H9 (cell line): ENCODE measurements at regions not wholly inside any gene's neighbourhood (a gene's known extent, or its start where the extent isn't known, plus 50 kb on each side); places are given as distances from the start of the nearest gene placed in this dataset.

Experiments used
- DNase-seq: peaks from one replicate; pipeline ENCODE4 v3.0.0-alpha.2; 2017
- H2AFZ ChIP-seq: one replicate; pipeline ENCODE4 v1.6.1; 2013; ENCODE audit warnings: mild to moderate bottlenecking, low read length, control low read depth, moderate library complexity
- H2AK5ac ChIP-seq: 2 replicates; pipeline ENCODE4 v1.6.1; 2013; ENCODE audit warnings: low read length, control low read depth, mixed read lengths; ENCODE audit not compliant: insufficient read length
- H2BK120ac ChIP-seq: one replicate; pipeline ENCODE4 v1.6.1; 2013; ENCODE audit warnings: low read depth, mild to moderate bottlenecking, low read length, control low read depth, inconsistent platforms; ENCODE audit not compliant: poor library complexity, severe bottlenecking
- H2BK12ac ChIP-seq: 2 replicates; pipeline ENCODE4 v1.6.1; 2013; ENCODE audit warnings: low read length, control low read depth, mixed read lengths, low read depth; ENCODE audit not compliant: insufficient read length
- H2BK15ac ChIP-seq: 2 replicates; pipeline ENCODE4 v1.6.1; 2013; ENCODE audit warnings: low read depth, low read length, control low read depth
- H2BK20ac ChIP-seq: one replicate; pipeline ENCODE4 v1.6.1; 2013; ENCODE audit warnings: low read depth, mild to moderate bottlenecking, low read length, control low read depth, inconsistent platforms; ENCODE audit not compliant: poor library complexity, severe bottlenecking
- H2BK5ac ChIP-seq: 2 replicates; pipeline ENCODE4 v1.6.1; 2013; ENCODE audit warnings: low read length, control low read depth, mixed read lengths; ENCODE audit not compliant: insufficient read length
- H3K14ac ChIP-seq: 2 replicates; pipeline ENCODE4 v1.6.1; 2013; ENCODE audit warnings: low read length, control low read depth; ENCODE audit not compliant: insufficient read depth
- H3K18ac ChIP-seq: 2 replicates; pipeline ENCODE4 v1.6.1; 2013; ENCODE audit warnings: low read depth, mild to moderate bottlenecking, mixed read lengths, low read length, control low read depth; ENCODE audit not compliant: insufficient read length
- H3K23ac ChIP-seq: 2 replicates; pipeline ENCODE4 v1.6.1; 2013; ENCODE audit warnings: low read length, control low read depth, mixed read lengths, low read depth; ENCODE audit not compliant: insufficient read length
- H3K23me2 ChIP-seq: 2 replicates; pipeline ENCODE4 v1.6.1; 2013; ENCODE audit warnings: low read depth, mild to moderate bottlenecking, mixed read lengths, low read length, control low read depth; ENCODE audit not compliant: insufficient read length, poor library complexity, severe bottlenecking
- H3K27ac ChIP-seq: 2 replicates; pipeline ENCODE4 v1.5.1; 2013; ENCODE audit warnings: low read length, control low read depth, mixed read lengths, low read depth; ENCODE audit not compliant: insufficient read length
- H3K27me3 ChIP-seq: 2 replicates; pipeline ENCODE4 v1.6.1; 2013; ENCODE audit warnings: low read length, control low read depth, inconsistent platforms; ENCODE audit not compliant: insufficient read depth
- H3K4ac ChIP-seq: 2 replicates; pipeline ENCODE4 v1.6.1; 2013; ENCODE audit warnings: low read depth, mild to moderate bottlenecking, control low read depth, inconsistent platforms, low read length, moderate library complexity
- H3K4me1 ChIP-seq: 2 replicates; pipeline ENCODE4 v1.6.1; 2013; ENCODE audit warnings: low read length, control low read depth, inconsistent platforms; ENCODE audit not compliant: insufficient read depth
- H3K4me2 ChIP-seq: 2 replicates; pipeline ENCODE4 v1.6.1; 2013; ENCODE audit warnings: low read length, control low read depth, mixed read lengths; ENCODE audit not compliant: insufficient read length, insufficient read depth
- H3K56ac ChIP-seq: 2 replicates; pipeline ENCODE4 v1.6.1; 2013; ENCODE audit warnings: low read depth, mild to moderate bottlenecking, mixed read lengths, low read length, control low read depth; ENCODE audit not compliant: insufficient read length
- H3K79me1 ChIP-seq: 2 replicates; pipeline ENCODE4 v1.6.1; 2013; ENCODE audit warnings: low read depth, mild to moderate bottlenecking, moderate library complexity, low read length, control low read depth, inconsistent platforms; ENCODE audit not compliant: insufficient read depth, poor library complexity, severe bottlenecking
- H3K79me2 ChIP-seq: 2 replicates; pipeline ENCODE4 v1.6.1; 2013; ENCODE audit warnings: low read length, control low read depth, inconsistent platforms; ENCODE audit not compliant: insufficient read depth
- H3K9ac ChIP-seq: 2 replicates; pipeline ENCODE4 v1.6.1; 2013; ENCODE audit warnings: low read length, control low read depth, mixed read lengths; ENCODE audit not compliant: insufficient read length; ENCODE audit errors: extremely low read depth
- H3K9me3 ChIP-seq: one replicate; pipeline ENCODE4 v1.6.1; 2013; ENCODE audit warnings: low read depth, low read length, inconsistent platforms; ENCODE audit not compliant: control insufficient read depth
- H3T11ph ChIP-seq: one replicate; pipeline ENCODE4 v1.6.1; 2013; ENCODE audit warnings: mild to moderate bottlenecking, low read length, control low read depth, inconsistent platforms
- H4K20me1 ChIP-seq: one replicate; pipeline ENCODE4 v1.6.1; 2013; ENCODE audit not compliant: control insufficient read depth, insufficient read length, insufficient read depth
- H4K5ac ChIP-seq: 2 replicates; pipeline ENCODE4 v1.6.1; 2013; ENCODE audit warnings: low read depth, mild to moderate bottlenecking, mixed read lengths, low read length, control low read depth; ENCODE audit not compliant: insufficient read length
- H4K8ac ChIP-seq: replicated peaks from 2 replicates; pipeline ENCODE4 v1.6.1; 2013; ENCODE audit warnings: low read length, control low read depth, mixed read lengths, low read depth; ENCODE audit not compliant: insufficient read length
- H4K91ac ChIP-seq: 2 replicates; pipeline ENCODE4 v1.6.1; 2013; ENCODE audit warnings: low read depth, mild to moderate bottlenecking, moderate library complexity, mixed read lengths, low read length, control low read depth; ENCODE audit not compliant: insufficient read length
- H3K27ac Mint-ChIP-seq, 3 experiments: 2 replicates in 2 of 3; 3 replicates in 1 of 3; pipeline ENCODE4 v1.8.0; 2020 to 2021; ENCODE audit warnings: mixed read lengths in 3 of 3, mild to moderate bottlenecking in 1 of 3, moderate library complexity in 1 of 3
- H3K27me3 Mint-ChIP-seq: 2 replicates; pipeline ENCODE4 v1.8.0; 2021; ENCODE audit warnings: low read depth, mild to moderate bottlenecking, moderate library complexity, mixed read lengths
- H3K36me3 Mint-ChIP-seq, 3 experiments: 2 replicates in 2 of 3; 3 replicates in 1 of 3; pipeline ENCODE4 v1.8.0; 2020 to 2021; ENCODE audit warnings: low read depth in 3 of 3, mixed read lengths in 3 of 3; ENCODE audit not compliant: insufficient read depth in 1 of 3
- H3K4me1 Mint-ChIP-seq, 2 experiments: 2 replicates each; pipeline ENCODE4 v1.8.0; 2020; ENCODE audit warnings: mixed read lengths in 2 of 2
- H3K4me3 Mint-ChIP-seq, 2 experiments: 2 replicates in 1 of 2; 3 replicates in 1 of 2; pipeline ENCODE4 v1.8.0; 2020 to 2021; ENCODE audit warnings: mild to moderate bottlenecking in 2 of 2, mixed read lengths in 2 of 2, moderate library complexity in 1 of 2
- H3K9me3 Mint-ChIP-seq, 2 experiments: 2 replicates in 1 of 2; 3 replicates in 1 of 2; pipeline ENCODE4 v1.8.0; 2020; ENCODE audit warnings: mild to moderate bottlenecking in 2 of 2, mixed read lengths in 2 of 2, moderate library complexity in 1 of 2
- CTCF ChIP-seq: fragments of 200-600 bp; sonication (generic); conservative IDR thresholded peaks from 3 replicates; pipeline ENCODE4 v1.8.0; 2021; ENCODE audit warnings: antibody characterized with exemption, mild to moderate bottlenecking
- WGBS: extraction: QIAGEN DNeasy Blood & Tissue Kit; methylation state at CpG from one replicate; pipeline ENCODE4 v1.1.7; 2013; ENCODE audit warnings: missing lambda C conversion rate, low lambda C conversion rate, mixed read lengths; ENCODE audit not compliant: insufficient read length; ENCODE audit errors: extremely low coverage; 5-methylcytosine and 5-hydroxymethylcytosine counted together

DNA sequence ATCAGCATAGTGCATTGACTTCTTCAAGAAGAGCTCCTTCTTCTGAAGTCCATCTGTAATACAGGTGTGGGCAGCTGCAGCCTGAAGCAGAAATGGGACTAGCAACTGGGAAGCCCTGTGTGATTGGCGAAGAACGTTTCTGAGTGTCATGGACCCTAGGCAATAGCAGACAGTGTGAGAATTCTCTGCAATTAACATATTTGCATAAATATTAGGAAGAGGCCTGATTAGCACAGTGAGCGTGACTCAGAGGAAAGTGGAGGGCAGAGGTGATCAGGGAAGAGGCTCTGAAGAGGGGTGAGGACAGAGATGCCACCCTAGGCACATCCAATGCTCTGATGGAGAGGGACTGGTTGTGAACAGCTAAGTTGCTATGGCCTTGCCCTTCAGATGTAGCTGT, 171.2 kb upstream of the ZBED5 start:
- no peak overlapping the region for H3K18ac ChIP-seq
- H2BK12ac ChIP-seq = no peak overlapping the region
- H3K4me2 ChIP-seq = no peak overlapping the region
- Mint-ChIP-seq H3K4me3 (no peak overlapping the region), H3K27ac (peak overlapping the region in 1 of 3 experiments; percentile 89; a peak in 2 of 7 replicates), H3K27me3 (no peaks in the 10 kb centered on the region), H3K4me1 (peaks cover 2 to 4% of the 10 kb centered on the region in 2 experiments; a peak in 1 of 4 replicates), H3K36me3 (no peaks in the 10 kb centered on the region; a peak in 1 of 7 replicates), H3K9me3 (peaks cover 0 to 6% of the 10 kb centered on the region in 2 experiments; a peak in 2 of 5 replicates)
- no peak overlapping the region for H3K14ac ChIP-seq
- H3K4me1 ChIP-seq = no peaks in the 10 kb centered on the region
- no peak overlapping the region for H2BK5ac ChIP-seq
- H3K27me3 ChIP-seq = no peaks in the 10 kb centered on the region
- H3K79me1 ChIP-seq = no peaks in the 10 kb centered on the region
- H2AFZ ChIP-seq = no peak overlapping the region
- H3T11ph ChIP-seq = no peak overlapping the region
- no peak overlapping the region for H2BK20ac ChIP-seq
- DNase-seq = no peak
- no peak overlapping the region for H3K56ac ChIP-seq
- no peak overlapping the region for H4K5ac ChIP-seq
- no CpG with 5 or more reads among the region's 3 CpGs for WGBS
- no peaks in the 10 kb centered on the region for H3K9me3 ChIP-seq
- no peak for TF ChIP-seq CTCF
- no peak overlapping the region for H3K27ac ChIP-seq
- H3K79me2 ChIP-seq = no peaks in the 10 kb centered on the region
- no peaks in the 10 kb centered on the region for H4K20me1 ChIP-seq
- no peak overlapping the region for H3K9ac ChIP-seq
- no peak overlapping the region for H3K4ac ChIP-seq
- no peak overlapping the region for H2BK120ac ChIP-seq
- H2BK15ac ChIP-seq = no peak overlapping the region
- H4K8ac ChIP-seq = no peak overlapping the region
- H2AK5ac ChIP-seq = no peak overlapping the region
- H4K91ac ChIP-seq = no peak overlapping the region
- no peaks in the 10 kb centered on the region for H3K23me2 ChIP-seq
- H3K23ac ChIP-seq = no peak overlapping the region
